ENCODE measurements at regions not wholly inside any gene's neighbourhood (a gene's known extent, or its start where the extent isn't known, plus 50 kb on each side); places are given as distances from the start of the nearest gene placed in this dataset.
"Not testable (repeated sequence)": the region's sequence is repeated elsewhere in the genome, so short reads cannot be mapped to it uniquely, and the experiment has no call there.

DNA sequence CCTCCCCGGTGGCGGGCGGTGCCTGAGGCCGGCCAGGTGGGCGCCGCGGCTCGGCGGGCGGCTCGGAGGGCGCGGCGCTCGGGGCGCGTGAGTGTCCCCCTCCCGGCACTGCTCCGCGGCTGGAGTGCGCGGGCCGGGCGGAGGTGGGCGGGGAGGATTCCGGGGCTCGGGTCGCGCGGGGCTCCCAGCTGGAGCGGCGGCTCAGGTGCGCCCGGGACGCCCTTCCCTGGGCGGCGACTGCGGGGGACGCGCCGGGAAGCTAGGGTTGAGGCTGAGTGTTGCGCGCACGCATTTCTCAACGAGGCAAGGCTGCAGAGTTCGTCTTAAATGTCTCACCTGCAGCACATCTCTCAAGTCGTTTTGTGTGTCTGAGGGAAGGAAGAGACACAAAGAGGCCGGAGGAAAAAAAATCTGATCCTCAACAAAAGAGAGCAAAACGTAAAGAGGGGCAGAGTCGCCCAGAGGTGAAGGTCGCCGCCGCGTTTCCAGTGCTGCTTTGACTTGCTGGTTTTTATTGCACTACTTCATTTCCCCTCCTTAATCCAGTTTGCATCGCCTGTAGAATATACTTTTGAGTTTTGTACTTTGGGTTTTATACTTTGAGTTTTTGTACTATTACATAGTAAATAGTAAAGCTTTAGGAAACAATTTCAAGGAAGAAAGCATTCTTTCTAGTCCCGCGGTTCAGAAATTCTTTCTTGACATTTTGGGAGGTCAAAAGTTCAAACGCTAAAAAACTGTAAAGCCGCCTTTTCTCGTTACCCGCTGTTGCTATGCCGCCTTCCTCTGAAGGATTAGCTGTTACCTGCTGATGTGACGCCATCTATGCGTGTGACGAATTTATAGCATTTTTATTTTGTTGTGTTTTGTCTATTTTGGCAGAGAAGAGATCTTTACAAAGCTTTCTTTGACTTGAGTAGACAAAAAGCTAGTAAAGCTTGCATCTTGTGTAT is 106.5 kb upstream of the STOX2 start:
- Mint-ChIP-seq H3K36me3 (ENCODE audit: low read depth) (no peaks in the 10 kb centered on the region), H3K4me1 (no peaks in the 10 kb centered on the region), H3K4me3 (peak overlapping the region; percentile 58), H3K27me3 (peaks cover 58% of the 10 kb centered on the region), H3K9me3 (peaks cover 5% of the 10 kb centered on the region), H3K27ac (no peak overlapping the region)
- ATAC-seq (replicated peaks) = no peak

DNA sequence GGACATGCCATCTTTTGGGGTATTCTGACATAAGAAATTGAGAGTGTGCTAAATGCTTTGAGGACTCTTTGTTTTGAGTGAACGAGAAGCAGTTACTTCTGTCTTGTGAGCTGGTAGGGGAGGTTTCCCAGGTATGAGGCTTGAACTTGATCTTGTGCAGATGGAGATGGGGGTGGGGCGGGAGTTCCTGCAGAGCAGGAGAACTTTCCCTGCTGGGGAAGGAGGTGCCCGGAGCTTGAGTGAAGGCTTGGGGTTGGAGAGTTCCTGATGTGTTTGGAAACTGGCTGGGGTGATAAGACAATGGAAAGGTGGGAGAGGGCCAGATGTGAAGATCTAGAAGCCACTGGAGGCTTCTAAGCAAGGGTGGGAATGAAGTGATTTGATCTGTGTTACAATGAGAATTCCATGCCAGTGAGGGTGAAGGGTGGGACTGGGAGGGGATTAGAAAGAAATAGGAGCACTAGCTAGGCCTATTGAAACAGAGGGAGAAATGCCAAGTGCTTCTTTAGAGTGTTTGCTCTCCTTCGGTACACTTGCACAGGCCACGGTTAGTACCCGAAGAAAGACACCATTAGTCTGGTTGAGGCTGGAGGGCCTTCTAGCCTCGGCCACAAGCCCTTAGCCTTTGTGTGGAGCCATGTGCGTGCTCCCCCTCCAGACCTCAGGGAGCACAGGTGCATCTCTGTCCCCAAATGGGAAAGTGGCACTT is 103.5 kb upstream of the STOX2 start:
- Mint-ChIP-seq H3K4me3 (no peak overlapping the region), H3K4me1 (no peaks in the 10 kb centered on the region), H3K27me3 (peaks cover 41% of the 10 kb centered on the region)

DNA sequence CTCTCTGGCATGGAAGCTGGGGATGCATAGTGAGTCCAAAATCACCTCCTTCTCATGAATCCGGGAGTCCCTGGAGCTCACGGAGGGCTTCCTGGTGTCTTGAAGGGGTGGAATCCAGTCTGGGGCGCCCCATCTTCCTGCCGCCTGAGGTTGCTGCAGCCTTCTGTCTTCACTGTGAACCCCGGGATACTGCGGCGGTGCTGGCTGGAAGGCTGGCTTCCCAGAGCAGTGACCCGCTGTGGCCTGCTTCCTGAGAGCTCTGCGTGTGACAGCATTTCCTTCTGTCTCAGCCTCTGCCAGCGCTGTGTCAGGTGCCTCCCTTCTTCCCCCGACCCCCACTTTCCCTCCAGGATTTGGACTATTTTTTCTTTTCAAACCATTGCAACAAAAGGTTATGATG is 98.8 kb upstream of the STOX2 start:
- no peak for ATAC-seq (replicated peaks)
- Mint-ChIP-seq H3K9me3 (no peaks in the 10 kb centered on the region), H3K27ac (no peak overlapping the region), H3K4me3 (no peak overlapping the region), H3K36me3 (ENCODE audit: low read depth) (no peaks in the 10 kb centered on the region), H3K4me1 (no peaks in the 10 kb centered on the region), H3K27me3 (peaks cover 23% of the 10 kb centered on the region)

More for the DNA sequence above, 103.5 kb upstream of the STOX2 start:
- Mint-ChIP-seq H3K27ac (no peak overlapping the region), H3K9me3 (no peaks in the 10 kb centered on the region), H3K36me3 (ENCODE audit: low read depth) (no peaks in the 10 kb centered on the region)
- no peak for ATAC-seq (replicated peaks)

DNA sequence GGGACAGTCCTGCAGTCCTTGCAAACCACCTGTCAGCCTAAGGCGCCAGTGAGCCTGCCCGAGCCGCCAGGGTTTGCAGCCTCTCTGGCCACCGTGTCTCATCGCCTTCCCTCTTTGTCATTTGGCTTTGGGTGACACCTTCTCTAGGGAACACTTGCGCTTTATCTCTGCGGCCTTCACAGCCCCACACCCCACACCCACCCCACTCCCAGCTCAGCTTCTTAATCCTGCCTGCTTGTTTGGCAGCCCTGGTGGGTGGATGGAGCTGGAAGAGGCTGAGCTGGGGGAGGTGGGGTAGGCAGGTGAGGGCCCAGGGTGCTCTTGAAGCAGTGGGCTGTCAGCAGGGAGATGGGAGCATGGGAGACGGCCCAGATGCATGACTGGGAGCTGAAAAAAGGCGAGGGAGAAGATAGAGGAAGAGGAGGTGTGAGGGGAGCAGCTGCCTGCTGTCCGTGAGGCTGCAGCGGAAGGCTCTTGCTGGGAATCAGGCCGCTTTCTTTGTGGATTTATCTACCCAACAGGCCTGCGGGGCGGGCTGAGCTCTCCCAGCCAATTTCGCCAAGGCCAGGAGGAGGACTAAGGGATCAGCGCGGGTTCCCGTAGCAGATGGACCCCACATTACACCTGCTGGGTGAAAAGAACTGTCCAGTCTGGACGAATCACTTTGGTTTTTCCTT is 97.5 kb upstream of the STOX2 start:
- no peak for ATAC-seq (replicated peaks)
- Mint-ChIP-seq H3K27ac (no peak overlapping the region), H3K4me3 (no peak overlapping the region), H3K4me1 (no peaks in the 10 kb centered on the region), H3K9me3 (no peaks in the 10 kb centered on the region), H3K36me3 (ENCODE audit: low read depth) (no peaks in the 10 kb centered on the region), H3K27me3 (peaks cover 17% of the 10 kb centered on the region)

DNA sequence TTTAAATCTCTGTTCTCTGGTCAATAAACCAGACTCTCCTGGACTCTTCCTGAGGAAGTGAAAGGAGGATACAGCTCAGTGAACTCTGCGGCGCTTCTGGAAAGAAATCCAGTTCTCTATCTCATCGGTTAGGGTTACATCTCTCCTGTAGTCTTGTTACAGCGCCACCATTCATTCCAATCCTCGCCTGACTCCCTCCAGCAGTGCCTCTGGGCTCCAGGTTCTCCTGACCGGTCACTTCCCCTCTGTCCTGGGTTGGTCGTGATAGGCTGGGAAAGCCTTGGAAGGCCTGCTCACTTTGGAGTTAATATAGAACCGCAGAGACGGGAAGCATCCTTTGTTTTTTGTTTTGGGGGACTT is 97.0 kb upstream of the STOX2 start:
- Mint-ChIP-seq H3K4me1 (no peaks in the 10 kb centered on the region), H3K27me3 (peaks cover 13% of the 10 kb centered on the region), H3K4me3 (no peak overlapping the region), H3K27ac (no peak overlapping the region), H3K9me3 (no peaks in the 10 kb centered on the region), H3K36me3 (ENCODE audit: low read depth) (no peaks in the 10 kb centered on the region)
- no peak for ATAC-seq (replicated peaks)

DNA sequence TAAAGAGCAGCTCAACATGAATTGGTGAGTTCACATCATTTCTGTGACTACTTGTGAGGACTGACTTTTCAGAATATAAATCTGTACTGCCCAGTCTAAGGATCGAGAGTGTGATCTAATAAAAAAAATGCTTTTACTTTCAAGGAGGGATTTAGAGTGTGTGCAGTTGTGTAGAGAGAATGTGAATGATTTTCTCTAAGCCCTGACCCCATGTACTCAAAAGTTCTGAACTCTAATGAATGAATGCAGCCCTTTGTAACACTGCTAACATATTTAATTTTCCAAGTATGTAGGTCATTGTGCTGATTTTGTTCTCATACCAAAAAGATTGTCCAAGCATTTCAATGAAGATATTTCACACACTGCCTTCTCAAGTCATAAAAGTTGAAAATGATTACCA is 92.5 kb upstream of the STOX2 start:
- no peaks in the 10 kb centered on the region for H3K36me3 Mint-ChIP-seq (ENCODE audit: low read depth)
- H3K27me3 Mint-ChIP-seq = peaks cover 18% of the 10 kb centered on the region
- H3K9me3 Mint-ChIP-seq = no peaks in the 10 kb centered on the region
- no peak overlapping the region for H3K4me3 Mint-ChIP-seq
- H3K27ac Mint-ChIP-seq = no peak overlapping the region
- no peaks in the 10 kb centered on the region for H3K4me1 Mint-ChIP-seq
- no peak for ATAC-seq (replicated peaks)

DNA sequence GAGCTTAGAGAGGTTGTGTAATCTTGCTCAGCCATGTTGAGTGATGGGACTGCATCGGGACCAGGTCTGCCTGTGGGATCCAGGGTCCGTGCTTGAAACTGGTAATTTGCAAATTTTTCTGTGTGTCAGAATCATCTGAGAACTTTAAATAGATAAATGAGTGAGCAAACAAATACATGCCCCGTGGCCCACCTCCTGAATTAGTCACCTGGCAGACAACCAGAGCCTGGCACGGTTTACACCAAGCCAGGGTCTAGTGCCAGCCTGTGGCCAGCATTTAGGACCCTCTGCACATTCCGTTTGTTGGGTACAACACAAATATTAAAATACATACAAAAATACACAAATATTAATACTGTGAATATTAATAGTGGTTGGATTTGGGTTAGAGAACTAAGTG is 90.6 kb upstream of the STOX2 start:
- no peaks in the 10 kb centered on the region for H3K36me3 Mint-ChIP-seq (ENCODE audit: low read depth)
- ATAC-seq (replicated peaks) = no peak
- H3K27me3 Mint-ChIP-seq = peaks cover 17% of the 10 kb centered on the region
- H3K4me3 Mint-ChIP-seq = no peak overlapping the region
- H3K4me1 Mint-ChIP-seq = no peaks in the 10 kb centered on the region
- H3K9me3 Mint-ChIP-seq = no peaks in the 10 kb centered on the region
- H3K27ac Mint-ChIP-seq = no peak overlapping the region

DNA sequence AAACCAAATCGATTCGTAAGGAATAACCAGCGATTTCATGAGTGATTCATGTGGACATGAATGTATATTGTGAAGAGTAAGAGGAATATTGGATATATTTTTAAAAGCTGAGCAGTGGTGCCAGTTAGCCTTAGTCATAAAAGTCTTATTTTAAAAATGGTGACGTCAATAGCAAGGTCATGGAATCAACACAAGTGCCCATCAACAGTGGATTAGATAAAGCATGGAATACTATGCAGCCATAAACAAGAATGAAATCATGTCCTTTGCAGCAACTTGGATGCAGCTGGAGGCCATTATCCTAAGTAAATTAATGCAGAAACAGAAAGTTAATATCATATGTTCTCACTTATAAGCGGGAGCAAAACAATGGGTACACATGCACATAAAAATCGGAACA is 89.0 kb upstream of the STOX2 start:
- no peak for ATAC-seq (replicated peaks)
- Mint-ChIP-seq H3K27me3 (peaks cover 10% of the 10 kb centered on the region), H3K36me3 (ENCODE audit: low read depth) (no peaks in the 10 kb centered on the region), H3K4me1 (no peaks in the 10 kb centered on the region), H3K27ac (no peak overlapping the region), H3K4me3 (no peak overlapping the region), H3K9me3 (no peaks in the 10 kb centered on the region)

DNA sequence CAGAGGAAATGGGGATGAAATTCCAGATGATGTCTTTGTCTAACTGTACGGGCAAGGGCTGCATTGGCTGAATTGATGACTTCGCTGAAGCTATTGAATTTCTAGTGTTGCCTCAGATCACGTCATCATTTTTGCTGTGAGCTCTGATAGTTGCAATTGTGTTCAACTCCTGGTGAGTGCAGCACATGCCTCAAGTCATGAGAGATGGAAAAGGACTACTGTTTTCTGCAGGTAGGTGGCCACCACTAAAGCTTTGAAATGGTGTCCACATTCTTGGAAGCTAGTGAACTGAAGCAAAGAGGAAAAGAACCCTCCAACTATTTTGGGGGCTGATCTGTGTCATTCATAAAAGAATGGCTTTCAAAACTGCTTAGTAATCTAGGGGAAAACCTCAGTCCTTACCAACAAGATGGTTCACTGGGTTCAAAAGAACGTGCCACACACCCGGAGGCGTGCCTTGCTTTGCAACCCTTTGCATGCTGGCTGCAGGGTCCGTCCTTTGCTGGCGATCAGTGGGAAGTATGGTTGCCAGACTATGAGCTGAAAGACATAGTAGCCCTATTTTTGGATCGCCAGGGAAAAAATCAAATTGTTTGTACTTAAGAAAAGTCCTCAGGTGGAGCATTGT is 88.1 kb upstream of the STOX2 start:
- H3K27me3 Mint-ChIP-seq = peaks cover 10% of the 10 kb centered on the region
- H3K9me3 Mint-ChIP-seq = no peaks in the 10 kb centered on the region

DNA sequence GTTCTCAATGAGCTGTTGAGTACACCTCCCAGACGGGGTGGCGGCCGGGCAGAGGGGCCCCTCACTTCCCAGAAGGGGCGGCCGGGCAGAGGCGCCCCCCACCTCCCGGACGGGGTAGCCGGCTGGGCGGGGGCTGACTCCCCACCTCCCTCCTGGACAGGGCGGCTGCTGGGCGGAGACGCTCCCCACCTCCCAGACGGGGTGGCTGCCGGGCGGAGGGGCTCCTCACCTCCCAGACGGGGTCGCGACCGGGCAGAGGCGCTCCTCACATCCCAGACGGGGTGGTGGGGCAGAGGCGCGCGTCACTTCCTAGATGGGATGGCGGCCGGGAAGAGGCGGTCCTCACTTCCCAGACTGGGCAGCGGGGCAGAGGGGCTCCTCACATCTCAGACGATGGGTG is 86.5 kb upstream of the STOX2 start:
- H3K9me3 Mint-ChIP-seq; H3K4me3 Mint-ChIP-seq; H3K27ac Mint-ChIP-seq; H3K36me3 Mint-ChIP-seq (ENCODE audit: low read depth); H3K4me1 Mint-ChIP-seq; ATAC-seq (replicated peaks): not testable (repeated sequence)
- peaks cover 10% of the 10 kb centered on the region for H3K27me3 Mint-ChIP-seq

More for the DNA sequence above, 88.1 kb upstream of the STOX2 start:
- H3K4me3 Mint-ChIP-seq = no peak overlapping the region
- H3K4me1 Mint-ChIP-seq = no peaks in the 10 kb centered on the region
- H3K36me3 Mint-ChIP-seq (ENCODE audit: low read depth) = no peaks in the 10 kb centered on the region
- no peak for ATAC-seq (replicated peaks)
- H3K27ac Mint-ChIP-seq = no peak overlapping the region

DNA sequence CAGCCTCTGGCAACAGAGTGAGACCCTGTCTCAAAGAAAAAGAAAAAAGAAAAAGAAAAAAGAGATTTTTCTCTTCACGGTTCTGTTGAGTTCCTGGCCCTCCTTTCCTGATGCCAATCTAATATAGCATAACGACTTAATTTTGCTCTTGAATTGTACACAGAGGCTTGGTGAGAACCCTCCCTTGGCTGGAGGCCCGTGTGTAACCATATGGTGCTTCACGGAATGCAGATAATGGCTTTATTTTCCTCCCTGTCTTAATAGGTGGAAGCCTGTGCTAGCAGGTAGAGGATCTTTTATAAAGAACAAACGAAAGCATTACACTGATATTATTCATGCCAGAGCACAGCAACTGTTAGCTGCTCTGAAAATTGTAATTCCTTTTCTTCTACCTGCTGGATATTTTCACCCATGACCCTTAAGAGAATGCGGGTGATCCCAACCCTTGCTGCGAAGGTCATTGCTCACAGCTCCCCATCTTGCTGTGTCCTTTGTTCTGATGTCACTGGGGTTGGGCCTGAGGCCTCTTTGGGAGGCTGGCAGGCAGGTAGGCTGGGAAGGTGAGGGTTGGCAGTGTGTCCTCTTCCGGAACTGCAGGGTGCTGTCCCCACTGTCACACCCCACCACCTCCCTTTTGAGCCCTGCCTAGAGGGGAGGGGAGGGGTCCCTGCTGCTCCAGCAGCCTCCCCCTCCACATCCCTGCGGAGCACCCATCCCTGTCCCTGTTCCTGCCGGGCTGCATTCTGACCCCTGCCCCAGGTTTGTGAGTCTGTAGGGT is 83.8 kb upstream of the STOX2 start:
- no peak for ATAC-seq (replicated peaks)
- H3K36me3 Mint-ChIP-seq (ENCODE audit: low read depth) = no peaks in the 10 kb centered on the region
- no peaks in the 10 kb centered on the region for H3K9me3 Mint-ChIP-seq
- H3K27ac Mint-ChIP-seq = no peak overlapping the region
- H3K4me1 Mint-ChIP-seq = no peaks in the 10 kb centered on the region
- peaks cover 13% of the 10 kb centered on the region for H3K27me3 Mint-ChIP-seq
- H3K4me3 Mint-ChIP-seq = no peak overlapping the region

DNA sequence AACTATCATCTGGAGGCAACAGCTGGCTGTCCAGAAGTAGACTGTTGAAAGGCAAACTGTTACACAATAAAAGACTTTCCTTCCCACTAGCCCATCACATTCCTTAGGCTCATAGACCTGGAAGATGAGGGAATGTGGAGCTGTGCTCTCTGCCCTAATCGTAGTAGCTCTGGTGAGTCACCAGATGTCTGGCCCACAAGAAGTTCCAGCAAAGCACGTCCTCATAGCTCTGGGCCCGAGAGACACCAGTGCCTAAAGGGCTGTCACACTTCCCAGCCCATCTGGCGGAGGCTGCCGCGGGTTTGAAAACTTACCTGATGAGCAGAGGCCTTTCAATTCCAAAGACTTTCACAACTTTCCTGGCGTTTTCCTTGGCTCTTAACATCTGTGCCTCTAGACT is 81.7 kb upstream of the STOX2 start:
- no peak overlapping the region for H3K4me3 Mint-ChIP-seq
- no peaks in the 10 kb centered on the region for H3K9me3 Mint-ChIP-seq
- no peak overlapping the region for H3K27ac Mint-ChIP-seq
- H3K36me3 Mint-ChIP-seq (ENCODE audit: low read depth) = no peaks in the 10 kb centered on the region
- no peak for ATAC-seq (replicated peaks)
- H3K4me1 Mint-ChIP-seq = peaks cover 5% of the 10 kb centered on the region
- H3K27me3 Mint-ChIP-seq = peaks cover 7% of the 10 kb centered on the region

DNA sequence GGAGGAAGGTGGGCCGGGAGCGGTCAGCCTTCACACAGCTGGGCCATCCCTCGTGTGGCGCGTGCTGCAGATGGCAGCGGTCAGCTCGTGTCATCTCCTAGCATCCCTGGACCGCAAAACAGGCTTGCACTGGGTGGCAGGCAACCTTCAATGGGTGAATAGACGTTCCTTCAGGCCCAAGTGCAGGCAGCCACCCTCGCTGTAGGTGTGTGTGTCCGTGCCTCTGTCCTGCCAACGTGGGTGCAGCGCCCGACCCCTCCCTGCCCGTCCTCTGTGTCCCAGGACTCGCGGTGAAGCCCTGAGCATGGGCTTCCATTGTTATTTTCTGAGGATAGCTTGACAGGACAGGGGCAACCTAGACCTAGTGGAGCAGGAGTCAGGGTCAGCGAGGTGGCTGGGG is 79.8 kb upstream of the STOX2 start:
- no peak for ATAC-seq (replicated peaks)
- no peaks in the 10 kb centered on the region for H3K9me3 Mint-ChIP-seq

DNA sequence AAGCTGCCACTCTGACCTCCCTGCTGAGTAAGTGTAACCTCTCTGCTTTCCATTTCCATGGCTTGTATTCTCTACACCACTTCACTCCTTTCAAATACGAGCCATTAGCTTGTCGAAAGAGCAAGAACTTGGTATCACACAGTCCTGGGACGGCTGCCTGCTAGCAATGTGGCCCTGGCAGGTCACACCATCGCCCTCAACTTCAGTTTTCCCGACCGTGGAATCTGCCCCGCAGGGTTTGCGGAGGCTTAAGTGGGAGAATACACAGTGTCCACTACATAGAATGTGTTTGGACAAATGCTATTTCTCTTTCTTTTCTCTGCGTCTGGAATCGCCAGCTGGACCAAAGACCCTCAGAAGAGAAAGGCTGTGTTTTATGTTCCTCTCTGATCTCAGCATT is 78.6 kb upstream of the STOX2 start:
- Mint-ChIP-seq H3K27me3 (peaks cover 7% of the 10 kb centered on the region), H3K9me3 (no peaks in the 10 kb centered on the region), H3K27ac (no peak overlapping the region), H3K4me3 (no peak overlapping the region), H3K4me1 (peaks cover 5% of the 10 kb centered on the region), H3K36me3 (ENCODE audit: low read depth) (no peaks in the 10 kb centered on the region)
- ATAC-seq (replicated peaks) = no peak

More for the DNA sequence above, 79.8 kb upstream of the STOX2 start:
- Mint-ChIP-seq H3K4me1 (peaks cover 5% of the 10 kb centered on the region), H3K36me3 (ENCODE audit: low read depth) (no peaks in the 10 kb centered on the region), H3K27me3 (peaks cover 7% of the 10 kb centered on the region), H3K27ac (no peak overlapping the region), H3K4me3 (no peak overlapping the region)
